DMS114 treated with DMSO at 0.1 percent for 48 hours (cell line): ENCODE measurements at regions not wholly inside any gene's neighbourhood (a gene's known extent, or its start where the extent isn't known, plus 50 kb on each side); places are given as distances from the start of the nearest gene placed in this dataset.
"Not testable (repeated sequence)": the region's sequence is repeated elsewhere in the genome, so short reads cannot be mapped to it uniquely, and the experiment has no call there.

Source experiments
- DNase-seq: peaks from one replicate; lab custom pipeline; 2025; ENCODE audit not compliant: unreplicated experiment; lab: John Stamatoyannopoulos, UW

DNA sequence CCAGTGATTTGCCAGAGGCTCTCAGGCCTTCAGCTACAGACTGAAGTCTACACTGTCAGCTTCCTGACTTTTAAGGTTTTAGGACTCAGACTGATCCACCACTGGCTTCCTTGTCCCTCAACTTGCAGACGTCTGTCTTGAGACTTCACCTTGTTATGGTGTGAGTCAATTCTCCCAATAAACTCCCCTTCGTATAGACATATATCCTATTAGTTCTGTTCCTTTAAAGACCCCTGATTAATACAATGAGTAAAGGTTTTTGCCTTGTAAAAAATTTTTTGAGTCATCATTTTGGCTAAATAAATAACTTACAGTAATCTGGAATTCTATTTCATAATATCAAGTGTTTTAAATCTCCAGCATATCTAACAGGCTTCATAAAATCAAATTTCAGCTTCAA lies 956.3 kb upstream of the CDH6 start:
- no peak for DNase-seq

DNA sequence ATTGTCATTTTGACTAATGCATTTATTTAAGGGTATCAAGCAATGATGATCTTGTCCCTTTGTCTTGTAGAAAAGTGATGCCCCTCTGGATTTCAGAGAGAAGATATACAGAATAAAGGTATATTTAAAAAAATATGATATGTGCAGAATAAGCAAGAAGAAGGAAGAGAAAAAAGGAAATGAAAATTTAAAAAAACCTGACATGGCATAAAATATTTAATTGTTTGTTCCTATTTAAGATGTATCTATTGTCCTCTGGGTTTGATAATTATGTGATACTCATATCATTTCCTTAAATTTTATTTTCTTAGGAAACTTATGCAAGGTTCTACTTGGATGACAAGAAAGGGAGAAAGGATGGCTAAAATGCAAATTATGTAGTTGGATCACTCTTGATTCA lies 983.7 kb upstream of the CDH6 start:
- no peak for DNase-seq

GRCh38 chr5:30197662-30198061 lies 995.8 kb upstream of the CDH6 start:
- DNase-seq = no peak

- DNase-seq = no peak
Measured at GRCh38 chr5:30195036-30195435, 998.5 kb upstream of the CDH6 start.

DNA sequence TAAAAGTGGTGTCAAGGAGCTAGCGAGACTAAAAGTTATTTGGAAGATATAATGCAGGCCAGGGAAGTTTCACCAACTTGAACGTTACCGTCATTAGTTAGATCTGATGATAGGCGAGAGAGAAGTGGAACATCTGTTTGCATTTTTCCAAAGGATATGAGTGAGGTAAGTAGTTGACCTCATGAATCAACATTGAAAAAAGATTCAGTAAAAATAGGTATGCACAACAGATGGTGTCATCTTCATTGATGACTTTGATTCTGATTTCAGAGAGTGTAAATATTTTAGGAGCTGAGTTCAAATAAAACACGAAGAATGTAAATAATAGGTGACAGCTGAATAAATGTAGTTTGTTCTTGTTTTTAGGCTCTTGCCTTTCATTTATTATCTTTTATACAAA lies 998.9 kb upstream of the CDH6 start:
- no peak for DNase-seq

DNA sequence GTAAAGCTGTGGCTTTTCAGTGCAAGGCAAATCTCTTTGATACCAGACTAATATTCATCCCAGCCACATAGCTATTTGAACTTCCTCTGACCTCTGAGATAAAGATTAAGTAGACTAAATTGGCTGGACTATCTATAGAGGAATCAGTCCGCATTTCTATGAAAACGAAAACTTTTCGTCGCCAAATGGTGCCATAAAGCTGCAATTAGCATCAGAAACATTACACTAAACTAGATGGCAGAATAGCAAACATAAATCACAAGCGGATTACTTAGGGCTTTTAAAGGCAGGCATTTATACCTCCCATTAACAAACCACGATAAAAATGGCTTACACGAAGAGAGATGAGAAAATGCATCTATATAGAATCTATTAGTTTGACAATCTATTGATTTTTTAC lies 1009.7 kb upstream of the CDH6 start:
- DNase-seq = no peak

- DNase-seq = no peak
Measured at GRCh38 chr5:30156156-30156555, 1037.3 kb upstream of the CDH6 start.

- DNase-seq = no peak
Measured at GRCh38 chr5:30152431-30152830, 1041.1 kb upstream of the CDH6 start.

DNA sequence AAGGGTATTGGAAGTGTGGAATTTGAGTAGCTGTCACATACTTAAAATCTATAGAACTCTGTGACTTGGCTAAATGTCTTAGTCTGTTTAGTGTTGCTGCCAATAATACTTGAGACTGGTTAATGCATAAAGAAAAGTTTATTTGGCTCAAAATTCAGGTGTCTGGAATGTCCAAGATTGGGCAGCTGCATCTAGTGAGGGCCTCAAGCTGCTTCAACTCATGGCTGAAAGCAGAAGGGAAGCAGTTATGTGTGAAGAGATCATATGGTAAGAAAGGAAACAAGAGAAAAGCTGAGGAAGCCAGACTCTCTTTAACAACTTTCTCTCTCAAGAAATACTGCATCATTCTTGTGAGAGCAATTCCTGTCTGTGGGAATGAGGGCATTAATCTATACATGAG lies 1043.3 kb upstream of the CDH6 start:
- no peak for DNase-seq

DNA sequence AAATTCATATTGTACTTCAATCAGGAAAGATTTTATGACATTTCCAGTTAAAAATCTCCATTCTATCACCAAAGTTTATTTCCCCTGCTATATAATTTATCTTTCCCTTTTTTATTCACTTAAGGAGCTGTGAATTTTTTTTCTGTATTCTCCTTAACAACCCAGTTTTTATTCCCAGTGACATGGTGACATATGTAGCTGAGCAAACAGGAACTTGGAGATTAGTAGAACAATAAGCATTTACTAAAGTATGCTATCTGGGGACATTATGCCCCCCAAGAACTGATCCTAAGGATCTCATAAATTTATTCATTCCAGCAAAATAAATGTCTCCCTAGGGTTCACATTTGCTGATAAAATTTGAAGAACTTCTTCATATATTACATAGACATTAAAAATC lies 1044.0 kb upstream of the CDH6 start:
- no peak for DNase-seq

DNA sequence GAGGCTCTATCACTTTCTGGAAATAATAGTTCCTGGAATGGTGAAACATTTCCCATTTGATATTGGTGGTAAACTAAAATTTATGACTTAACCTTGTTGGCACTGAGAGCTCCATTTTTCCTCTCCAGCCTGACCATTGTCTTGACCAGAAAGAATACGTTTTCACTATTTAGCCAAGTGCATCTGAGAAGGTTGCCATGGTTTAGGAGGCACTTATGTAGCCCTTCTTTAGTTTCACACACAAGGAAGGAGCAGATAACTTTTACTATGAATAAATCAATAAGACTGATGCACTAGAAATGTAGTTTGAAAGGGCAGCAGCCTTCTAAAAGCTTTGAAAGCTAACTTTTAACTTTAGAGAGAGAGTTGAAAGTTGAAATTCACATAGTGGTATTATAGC lies 1045.5 kb upstream of the CDH6 start:
- DNase-seq = no peak

DNA sequence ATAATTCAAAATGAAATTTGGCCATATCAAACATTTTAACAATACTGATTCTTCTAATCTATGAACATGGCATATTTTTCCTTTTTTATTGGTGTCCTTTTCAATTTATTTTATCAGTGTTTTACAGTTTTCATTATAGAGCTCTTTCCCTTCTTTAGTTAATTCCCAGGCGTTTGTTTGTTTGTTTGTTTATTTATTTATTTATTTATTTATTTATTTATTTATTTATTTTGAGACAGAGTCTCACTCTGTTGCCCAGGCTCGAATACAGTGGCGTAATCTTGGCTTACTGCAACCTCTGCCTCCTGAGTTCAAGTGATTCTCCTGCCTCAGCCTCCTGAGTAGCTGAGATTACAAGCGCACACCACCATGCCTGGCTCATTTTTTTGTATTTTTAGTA lies 1049.4 kb upstream of the CDH6 start:
- not testable (repeated sequence) for DNase-seq

- DNase-seq = no peak
Measured at GRCh38 chr5:30142432-30142831, 1051.1 kb upstream of the CDH6 start.

- no peak for DNase-seq
Measured at GRCh38 chr5:30121043-30121442, 1072.4 kb upstream of the CDH6 start.

DNA sequence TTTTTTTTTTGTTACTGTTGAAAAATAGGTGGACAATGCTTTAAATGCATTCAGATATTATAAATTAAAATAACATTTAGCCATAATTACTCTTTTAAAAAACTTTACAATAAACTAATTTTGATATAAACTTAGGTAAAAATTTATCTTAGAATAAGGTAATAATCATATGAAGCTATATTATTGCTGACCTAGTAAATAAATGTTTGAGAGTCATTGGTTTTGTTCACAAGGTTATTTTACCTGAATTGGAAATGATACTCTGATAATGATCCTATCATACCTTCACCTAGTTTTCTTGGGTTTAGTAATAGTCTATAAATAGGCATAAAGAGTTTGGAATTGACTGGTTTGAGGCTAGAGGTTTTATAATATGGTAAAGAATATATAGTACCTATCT lies 1076.4 kb upstream of the CDH6 start:
- no peak for DNase-seq

- DNase-seq = no peak
Measured at GRCh38 chr5:30113542-30113941, 1079.9 kb upstream of the CDH6 start.

DNA sequence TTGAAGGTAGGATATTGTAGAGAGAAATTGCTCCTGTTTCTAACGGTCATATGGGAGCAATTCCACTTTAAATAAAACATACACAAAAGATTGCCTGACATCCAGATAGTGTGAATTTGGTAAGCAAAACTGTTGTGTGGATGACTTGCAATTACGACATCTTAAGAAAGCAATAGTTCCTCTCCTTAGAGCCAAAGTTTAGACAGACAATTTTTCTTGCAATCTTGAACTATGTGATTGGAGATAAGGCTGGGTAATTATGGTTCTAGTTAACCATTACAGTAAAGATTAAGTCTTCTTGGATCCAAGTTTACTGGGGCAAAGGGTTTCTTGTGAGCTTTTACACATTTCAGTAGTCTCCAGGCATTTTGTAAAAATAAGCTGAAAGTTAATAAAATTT lies 1080.6 kb upstream of the CDH6 start:
- no peak for DNase-seq

DNA sequence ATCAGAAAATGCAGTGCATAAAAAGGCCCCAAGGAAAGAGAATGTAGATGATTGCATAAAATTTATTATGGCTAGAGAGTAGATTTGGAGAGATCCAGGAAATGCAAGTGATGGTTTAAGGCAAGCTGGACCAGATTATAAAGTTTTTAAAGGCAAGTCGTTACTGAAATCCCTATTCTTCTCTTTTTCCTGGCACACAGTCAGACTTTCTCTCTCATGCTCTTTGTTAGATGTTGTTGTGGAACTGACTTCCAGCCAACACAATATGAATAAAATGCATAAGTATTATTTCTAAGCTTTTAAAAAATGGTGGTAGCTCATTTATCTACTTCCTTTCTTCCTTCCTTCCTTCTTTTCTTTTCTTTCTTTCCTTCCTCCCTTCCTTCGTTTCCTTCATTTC lies 1085.4 kb upstream of the CDH6 start:
- no peak for DNase-seq

- no peak for DNase-seq
Measured at GRCh38 chr5:30106596-30106995, 1086.9 kb upstream of the CDH6 start.

DNA sequence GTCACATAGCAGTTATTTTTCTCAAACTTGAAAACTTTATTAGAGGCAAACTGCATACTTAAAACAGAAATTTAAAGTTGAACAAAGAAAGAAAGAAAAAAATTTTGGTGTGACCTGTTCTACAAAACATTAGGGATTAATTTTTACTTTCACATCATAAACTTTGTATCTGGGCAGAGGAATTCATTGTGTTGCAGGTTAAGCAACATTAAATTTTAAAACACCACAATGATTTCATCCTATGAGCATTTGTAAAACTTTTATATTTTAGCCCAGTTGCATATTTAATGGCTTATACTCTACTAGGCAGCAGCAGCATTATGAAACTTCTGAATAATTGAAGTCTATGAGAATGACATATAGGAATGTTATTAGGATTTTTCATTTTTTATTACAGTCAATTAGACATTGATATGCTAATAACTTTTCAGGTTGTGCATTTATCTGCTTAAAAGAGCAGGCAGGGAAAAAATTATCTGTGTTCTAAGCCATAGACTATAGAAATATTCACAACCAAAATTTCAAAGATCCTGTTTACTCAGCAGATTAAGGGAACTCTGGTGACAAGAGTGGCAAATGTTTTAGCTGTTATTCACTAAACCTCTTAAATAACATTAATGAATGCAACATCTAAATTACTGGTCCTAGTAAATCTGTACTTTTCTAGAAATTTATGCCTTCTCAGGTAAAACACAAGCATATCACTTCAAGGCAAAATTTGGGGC lies 1088.5 kb upstream of the CDH6 start:
- DNase-seq = no peak

GRCh38 chr5:30103452-30104202 lies 1089.9 kb upstream of the CDH6 start:
- no peak for DNase-seq

DNA sequence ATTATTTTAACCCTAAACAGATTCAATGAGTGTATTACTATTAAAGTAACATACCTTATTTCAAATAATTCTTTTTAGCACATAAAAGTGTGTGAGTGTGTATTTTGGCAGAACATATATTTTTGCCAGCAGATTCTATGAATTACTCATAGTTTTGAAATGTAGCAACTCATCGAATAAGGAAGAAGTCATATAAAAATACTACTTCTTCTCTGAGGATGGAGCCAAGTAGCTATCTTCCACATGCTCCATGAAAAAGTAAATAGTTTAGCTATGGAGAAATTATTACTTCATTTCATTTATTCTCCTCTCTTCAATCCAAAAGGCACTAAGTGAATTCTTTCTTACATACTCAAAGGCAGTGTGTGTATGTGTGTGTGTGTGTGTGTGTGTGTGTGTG lies 1090.4 kb upstream of the CDH6 start:
- no peak for DNase-seq

GRCh38 chr5:30102185-30102584 lies 1091.3 kb upstream of the CDH6 start:
- DNase-seq = no peak
